NCI-H82 treated with DMSO at 0.1 percent for 48 hours (cell line): ENCODE measurements at regions not wholly inside any gene's neighbourhood (a gene's known extent, or its start where the extent isn't known, plus 50 kb on each side); places are given as distances from the start of the nearest gene placed in this dataset.

Experiments used
- DNase-seq: peaks from one replicate; lab custom pipeline; 2025; ENCODE audit not compliant: unreplicated experiment; lab: John Stamatoyannopoulos, UW

DNA sequence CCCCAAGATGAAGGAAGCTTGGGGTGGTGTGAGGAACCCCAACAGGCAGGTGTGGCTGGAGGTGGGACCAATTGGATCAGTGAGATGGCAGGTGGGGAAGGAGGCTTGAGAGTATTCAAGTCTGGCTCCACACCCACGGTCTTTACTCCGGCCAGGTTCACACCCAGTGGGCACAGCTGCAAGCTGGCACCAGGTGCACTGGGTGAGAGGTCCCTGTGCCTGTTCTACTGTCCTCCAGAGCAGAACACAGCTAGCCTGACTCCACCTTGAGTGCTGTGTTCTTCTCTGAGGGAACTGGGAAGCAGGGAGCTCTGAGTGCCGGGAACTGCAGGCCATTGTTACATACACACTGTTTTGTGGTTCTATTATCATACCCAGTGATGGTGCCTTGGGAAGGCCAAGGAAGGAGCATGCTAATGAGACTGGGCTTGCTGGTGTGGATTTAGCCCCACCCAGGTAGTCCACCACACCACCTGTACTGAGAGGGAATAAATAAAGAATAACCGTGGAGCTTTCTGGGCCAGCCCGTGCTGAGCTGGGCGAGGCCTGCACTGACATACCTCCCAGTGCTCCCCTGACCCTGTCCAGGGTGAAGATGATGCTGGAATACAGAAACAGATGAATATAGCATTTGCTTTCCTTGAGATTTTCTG lies 93.4 kb downstream of the ABHD5 start:
- DNase-seq = no peak

DNA sequence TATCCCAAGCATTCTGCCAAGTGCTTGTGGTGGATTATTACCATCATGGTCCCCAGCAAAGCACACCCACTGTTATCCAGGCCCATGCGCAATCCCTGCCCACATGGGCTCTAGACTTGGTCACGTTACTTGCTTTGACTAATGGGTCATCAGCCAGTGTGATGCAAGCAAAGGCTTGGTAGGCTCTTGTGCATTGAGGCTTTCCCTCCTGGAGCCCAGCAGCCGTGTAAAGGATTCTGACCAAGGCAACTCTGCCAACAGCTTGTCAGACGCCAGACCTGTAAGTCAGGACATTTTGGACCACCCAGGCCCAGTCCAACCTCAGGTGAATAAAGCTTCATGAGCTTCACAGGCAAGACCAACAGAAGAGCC lies 93.9 kb downstream of the ABHD5 start:
- DNase-seq = no peak

GRCh38 chr3:43785551-43785950 lies 94.8 kb downstream of the ABHD5 start:
- DNase-seq = no peak

GRCh38 chr3:43786102-43786501 lies 95.4 kb downstream of the ABHD5 start:
- peak; percentile 25 for DNase-seq

DNA sequence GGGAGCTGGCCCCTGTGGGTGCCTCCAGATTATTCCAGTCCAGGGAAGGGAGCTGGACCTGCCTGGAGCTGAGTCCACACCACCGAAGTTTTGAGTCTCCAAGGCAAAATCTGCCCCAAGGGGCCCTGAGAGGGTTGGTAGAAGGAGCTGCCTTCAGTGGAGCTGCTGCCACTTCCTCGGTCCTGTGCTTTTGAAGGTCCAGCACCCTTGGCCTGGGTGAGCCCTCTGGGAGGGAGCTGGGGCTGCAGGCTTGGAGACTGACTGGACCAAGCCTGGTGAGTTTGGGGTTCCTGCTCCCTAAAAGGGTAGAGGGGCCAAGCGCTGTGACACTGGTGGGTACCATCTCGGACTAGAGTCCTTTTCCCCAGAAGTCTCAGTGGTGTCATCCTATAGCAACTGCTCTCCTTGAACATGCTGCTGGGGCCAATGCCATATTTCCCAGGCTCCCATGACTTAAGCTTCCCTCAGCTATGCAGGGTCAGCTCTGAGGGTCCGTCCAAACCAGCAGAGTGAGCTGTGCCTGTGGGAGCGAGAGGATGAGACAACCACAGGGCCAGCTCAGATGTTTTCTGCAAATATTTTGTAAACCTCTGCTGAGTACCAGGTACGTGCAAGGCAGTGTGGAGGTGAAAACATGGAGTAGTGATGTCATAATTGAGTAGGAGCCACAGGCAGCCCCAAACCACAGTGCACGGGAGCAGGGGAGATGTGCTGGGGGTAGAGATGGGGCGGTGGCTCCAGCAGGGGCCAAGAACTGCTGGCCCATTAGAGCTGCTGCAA lies 96.0 kb downstream of the ABHD5 start:
- no peak for DNase-seq

GRCh38 chr3:43787330-43787729 lies 96.6 kb downstream of the ABHD5 start:
- DNase-seq = no peak

DNA sequence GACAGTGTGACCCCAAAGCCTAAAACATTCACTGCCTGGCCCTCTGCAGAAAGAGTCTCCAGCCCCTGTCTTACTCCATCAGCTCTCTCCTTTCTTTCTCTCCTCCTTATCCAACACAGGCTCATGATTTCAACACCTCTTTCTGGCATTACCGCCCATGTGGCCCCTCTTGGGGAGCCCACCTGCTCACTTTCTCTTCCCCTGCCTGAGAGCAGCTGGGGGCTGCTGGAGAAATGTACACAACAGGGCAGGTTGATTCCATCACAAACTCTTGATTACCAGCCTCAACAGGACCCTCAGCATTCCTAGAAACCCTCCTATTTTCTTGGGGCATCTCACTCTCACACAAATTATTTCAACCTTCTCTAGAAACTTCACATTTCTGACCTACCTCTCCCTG lies 98.3 kb downstream of the ABHD5 start:
- DNase-seq = no peak

DNA sequence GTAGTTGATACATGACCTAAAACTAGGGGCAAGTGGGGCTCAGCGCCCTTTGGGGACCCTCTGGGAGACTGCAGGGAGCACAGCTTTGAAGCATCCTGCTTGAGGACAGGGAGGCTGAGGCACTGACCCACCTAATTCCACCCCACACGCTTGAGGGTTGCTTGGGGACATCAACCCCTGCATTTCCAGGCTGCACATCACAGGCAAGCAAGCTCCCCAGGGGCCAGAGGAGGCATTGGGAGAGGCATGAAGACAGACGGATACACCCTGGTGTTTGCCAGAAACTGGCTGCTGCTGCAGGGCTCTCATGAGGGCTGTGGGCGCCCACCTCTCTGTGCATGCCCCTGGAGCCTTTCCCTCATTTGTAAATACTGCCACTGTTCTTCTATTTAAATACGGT lies 99.3 kb downstream of the ABHD5 start:
- DNase-seq = no peak

DNA sequence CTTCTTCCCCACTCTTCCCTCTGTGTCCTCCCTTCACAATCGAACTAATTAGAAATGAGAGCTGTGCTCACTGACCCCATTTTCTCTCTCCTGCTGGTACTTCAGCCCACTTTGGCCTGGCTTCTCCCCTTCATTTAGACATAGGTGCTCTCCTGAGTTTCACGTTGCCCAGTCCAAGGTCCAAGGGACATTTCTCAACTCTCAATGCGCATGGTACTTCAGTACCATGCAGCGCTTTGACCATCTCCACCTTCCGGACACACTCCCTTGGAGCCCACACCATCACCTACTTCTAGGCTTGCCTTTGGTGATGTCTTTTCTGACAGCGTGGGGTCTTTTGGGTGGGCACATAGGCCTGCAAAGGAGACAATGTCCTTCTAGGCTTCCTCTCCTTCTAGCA lies 99.7 kb downstream of the ABHD5 start:
- no peak for DNase-seq

- no peak for DNase-seq
Observed at GRCh38 chr3:43791246-43791645, 100.5 kb downstream of the ABHD5 start.

GRCh38 chr3:43792904-43793303 lies 102.2 kb downstream of the ABHD5 start:
- no peak for DNase-seq

GRCh38 chr3:43793648-43794372 lies 103.1 kb downstream of the ABHD5 start:
- no peak for DNase-seq

DNA sequence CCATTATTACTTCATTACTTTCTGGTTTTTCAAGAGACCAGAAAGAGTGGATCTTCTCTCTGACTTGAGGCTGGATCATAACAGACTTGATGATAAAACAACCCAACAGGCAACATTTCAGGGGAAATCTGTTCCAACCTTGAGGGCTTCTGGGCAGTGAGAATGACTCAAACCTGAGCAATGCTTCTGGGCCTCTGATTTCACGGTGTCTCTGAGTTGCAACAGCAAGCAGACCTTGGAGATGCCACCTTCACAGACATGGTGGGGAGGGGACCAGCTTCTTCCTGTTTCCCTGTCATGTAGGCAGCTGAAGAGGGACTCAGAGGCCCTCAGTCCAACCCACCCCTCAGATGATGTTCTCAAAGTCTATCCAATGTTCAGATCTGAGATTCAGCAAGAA lies 104.0 kb downstream of the ABHD5 start:
- no peak for DNase-seq

GRCh38 chr3:43795491-43795890 lies 104.8 kb downstream of the ABHD5 start:
- no peak for DNase-seq

DNA sequence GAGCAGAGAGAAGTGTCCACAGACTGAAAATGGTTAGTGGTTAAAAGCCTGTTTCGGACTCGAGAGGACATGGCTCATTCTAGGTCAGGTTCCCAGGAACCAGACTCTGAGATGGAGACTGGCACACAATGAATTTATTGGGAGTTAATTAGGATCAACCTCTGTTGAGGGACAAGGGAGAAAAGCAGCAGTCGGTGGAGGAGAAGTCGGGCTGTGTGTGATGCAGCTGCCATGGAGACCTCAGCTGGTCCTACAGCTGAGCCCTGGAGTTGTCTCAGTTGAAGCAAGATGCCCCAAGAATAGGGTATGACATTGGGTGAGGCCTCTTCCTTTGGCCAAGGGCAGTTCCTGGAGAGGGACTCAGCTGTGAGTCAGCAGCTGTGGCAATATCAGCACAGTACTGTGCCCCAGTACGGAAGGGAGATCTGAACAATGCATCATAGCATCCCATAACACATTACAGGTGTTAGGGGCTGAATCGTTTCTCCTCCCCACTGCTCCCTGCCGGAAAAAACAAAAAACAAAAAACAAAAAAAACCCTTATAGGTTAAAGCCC lies 105.4 kb downstream of the ABHD5 start:
- DNase-seq = no peak

GRCh38 chr3:43797794-43798193 lies 107.1 kb downstream of the ABHD5 start:
- DNase-seq = no peak

- DNase-seq = no peak
Observed at GRCh38 chr3:43810797-43811196, 120.1 kb downstream of the ABHD5 start.

GRCh38 chr3:43814461-43814860 lies 123.7 kb downstream of the ABHD5 start:
- DNase-seq = no peak

- no peak for DNase-seq
Observed at GRCh38 chr3:43816372-43816771, 125.6 kb downstream of the ABHD5 start.

GRCh38 chr3:43817064-43817463 lies 126.3 kb downstream of the ABHD5 start:
- no peak for DNase-seq

GRCh38 chr3:43817825-43818224 lies 127.1 kb downstream of the ABHD5 start:
- no peak for DNase-seq

GRCh38 chr3:43818229-43818628 lies 127.5 kb downstream of the ABHD5 start:
- no peak for DNase-seq
